ENCODE measurements at regions not wholly inside any gene's neighbourhood (a gene's known extent, or its start where the extent isn't known, plus 50 kb on each side); places are given as distances from the start of the nearest gene placed in this dataset.
"Not testable (repeated sequence)": the region's sequence is repeated elsewhere in the genome, so short reads cannot be mapped to it uniquely, and the experiment has no call there.

GRCh38 chr17:71864755-71865154 is 256.1 kb upstream of the SOX9 start:
- Histone ChIP-seq H3K9ac (ENCODE audit: low read length) (no peak overlapping the region), H3K27ac (ENCODE audit: low read length) (no peak overlapping the region), H3K4me3 (ENCODE audit: low read length) (no peak overlapping the region), H3K27me3 (ENCODE audit: control insufficient read depth, insufficient read depth, low read length) (no peaks in the 10 kb centered on the region), H3K36me3 (ENCODE audit: control insufficient read depth, low read depth, low read length) (no peaks in the 10 kb centered on the region), H3K9me3 (ENCODE audit: control insufficient read depth, low read depth, low read length) (no peaks in the 10 kb centered on the region), H3K4me1 (ENCODE audit: control insufficient read depth, low read depth, low read length) (no peaks in the 10 kb centered on the region)

DNA sequence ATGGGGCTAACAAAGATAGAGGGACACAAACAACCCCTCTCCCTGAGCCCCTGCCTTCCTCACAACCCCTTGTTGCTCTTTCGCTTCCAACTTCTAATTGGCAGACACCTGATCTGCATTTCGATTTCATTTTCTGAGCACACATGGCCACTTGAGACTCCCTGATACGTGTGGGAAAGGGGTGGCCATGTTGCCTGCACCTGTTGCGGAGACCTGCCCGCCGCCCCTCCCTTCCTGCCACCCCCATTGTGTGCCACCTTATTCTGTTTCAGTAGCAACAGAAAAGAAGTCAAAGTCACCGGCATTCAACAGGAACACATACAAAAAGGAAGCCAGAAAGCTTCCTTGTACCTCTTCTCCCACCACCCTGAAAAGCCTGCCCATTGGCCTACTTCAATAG is 254.7 kb upstream of the SOX9 start:
- Histone ChIP-seq H3K4me1 (ENCODE audit: control insufficient read depth, low read depth, low read length) (peaks cover 5% of the 10 kb centered on the region), H3K9ac (ENCODE audit: low read length) (no peak overlapping the region), H3K27ac (ENCODE audit: low read length) (no peak overlapping the region), H3K36me3 (ENCODE audit: control insufficient read depth, low read depth, low read length) (no peaks in the 10 kb centered on the region), H3K4me3 (ENCODE audit: low read length) (no peak overlapping the region), H3K27me3 (ENCODE audit: control insufficient read depth, insufficient read depth, low read length) (no peaks in the 10 kb centered on the region), H3K9me3 (ENCODE audit: control insufficient read depth, low read depth, low read length) (no peaks in the 10 kb centered on the region)

- H3K4me1 ChIP-seq (ENCODE audit: control insufficient read depth, low read depth, low read length), result peaks cover 5% of the 10 kb centered on the region
- no peak overlapping the region for H3K9ac ChIP-seq (ENCODE audit: low read length)
- H3K9me3 ChIP-seq (ENCODE audit: control insufficient read depth, low read depth, low read length), result no peaks in the 10 kb centered on the region
- H3K27ac ChIP-seq (ENCODE audit: low read length), result no peak overlapping the region
- H3K27me3 ChIP-seq (ENCODE audit: control insufficient read depth, insufficient read depth, low read length), result no peaks in the 10 kb centered on the region
- no peaks in the 10 kb centered on the region for H3K36me3 ChIP-seq (ENCODE audit: control insufficient read depth, low read depth, low read length)
- H3K4me3 ChIP-seq (ENCODE audit: low read length), result no peak overlapping the region
These were observed 251.5 kb upstream of the SOX9 start for GRCh38 chr17:71869293-71869692.

DNA sequence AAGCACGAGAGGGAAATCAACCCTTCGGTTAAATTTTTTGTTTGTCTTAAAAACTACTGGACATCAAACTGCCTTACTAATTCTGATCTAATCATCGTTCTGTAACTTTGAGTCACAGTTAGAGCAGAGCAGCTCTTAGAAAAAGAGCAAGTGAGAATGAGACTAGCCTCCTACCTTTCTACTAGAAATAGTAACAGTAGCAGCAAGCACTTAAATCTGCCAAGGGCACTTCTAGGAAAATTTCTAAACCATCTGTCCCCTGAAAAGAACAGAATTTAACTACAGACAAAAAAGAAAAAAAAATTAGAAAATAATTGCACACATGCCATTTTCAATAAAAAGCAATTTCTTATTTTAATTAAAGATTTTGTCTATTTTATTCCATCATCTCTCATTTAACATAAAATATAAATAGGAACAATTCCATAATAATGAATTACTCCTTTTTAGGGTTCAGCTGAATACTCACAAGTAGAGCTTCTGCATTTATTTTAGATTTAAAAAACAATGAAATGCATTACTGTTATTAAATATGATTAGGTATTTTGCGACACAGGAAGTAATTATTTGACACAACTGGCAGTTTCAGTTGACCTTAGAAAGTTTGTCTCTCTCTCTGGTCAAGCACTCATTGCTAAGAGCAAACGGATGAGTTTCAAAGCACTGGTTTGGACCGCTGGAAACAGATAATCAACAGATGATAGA is 250.8 kb upstream of the SOX9 start:
- H3K9ac ChIP-seq (ENCODE audit: low read length), result no peak overlapping the region
- peaks cover 5% of the 10 kb centered on the region for H3K4me1 ChIP-seq (ENCODE audit: control insufficient read depth, low read depth, low read length)
- H3K27ac ChIP-seq (ENCODE audit: low read length), result no peak overlapping the region
- no peaks in the 10 kb centered on the region for H3K9me3 ChIP-seq (ENCODE audit: control insufficient read depth, low read depth, low read length)
- H3K36me3 ChIP-seq (ENCODE audit: control insufficient read depth, low read depth, low read length), result no peaks in the 10 kb centered on the region
- no peak overlapping the region for H3K4me3 ChIP-seq (ENCODE audit: low read length)
- H3K27me3 ChIP-seq (ENCODE audit: control insufficient read depth, insufficient read depth, low read length), result no peaks in the 10 kb centered on the region

DNA sequence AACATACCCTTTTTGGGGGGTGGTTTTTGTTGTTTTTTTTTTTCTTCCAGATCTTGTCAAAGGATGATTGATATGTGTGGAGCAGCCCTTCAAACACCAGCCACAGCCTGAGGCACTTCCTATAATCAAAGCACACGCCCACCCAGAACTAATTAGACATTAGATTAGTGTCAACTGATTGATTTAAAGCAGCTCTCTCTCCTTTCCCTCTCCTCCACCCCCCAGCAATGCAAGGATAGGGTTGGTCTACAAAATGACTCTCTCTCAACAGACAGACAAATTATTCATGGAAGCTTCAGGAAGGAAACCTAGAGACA is 250.3 kb upstream of the SOX9 start:
- peaks cover 5% of the 10 kb centered on the region for H3K4me1 ChIP-seq (ENCODE audit: control insufficient read depth, low read depth, low read length)
- no peak overlapping the region for H3K4me3 ChIP-seq (ENCODE audit: low read length)
- H3K36me3 ChIP-seq (ENCODE audit: control insufficient read depth, low read depth, low read length), result no peaks in the 10 kb centered on the region
- H3K27me3 ChIP-seq (ENCODE audit: control insufficient read depth, insufficient read depth, low read length), result no peaks in the 10 kb centered on the region
- H3K9me3 ChIP-seq (ENCODE audit: control insufficient read depth, low read depth, low read length), result no peaks in the 10 kb centered on the region
- no peak overlapping the region for H3K27ac ChIP-seq (ENCODE audit: low read length)
- H3K9ac ChIP-seq (ENCODE audit: low read length), result no peak overlapping the region

- no peaks in the 10 kb centered on the region for H3K36me3 ChIP-seq (ENCODE audit: control insufficient read depth, low read depth, low read length)
- no peak overlapping the region for H3K9ac ChIP-seq (ENCODE audit: low read length)
- no peak overlapping the region for H3K4me3 ChIP-seq (ENCODE audit: low read length)
- no peaks in the 10 kb centered on the region for H3K9me3 ChIP-seq (ENCODE audit: control insufficient read depth, low read depth, low read length)
- no peaks in the 10 kb centered on the region for H3K27me3 ChIP-seq (ENCODE audit: control insufficient read depth, insufficient read depth, low read length)
- peaks cover 5% of the 10 kb centered on the region for H3K4me1 ChIP-seq (ENCODE audit: control insufficient read depth, low read depth, low read length)
- no peak overlapping the region for H3K27ac ChIP-seq (ENCODE audit: low read length)
These were observed 247.9 kb upstream of the SOX9 start for GRCh38 chr17:71872843-71873485.

DNA sequence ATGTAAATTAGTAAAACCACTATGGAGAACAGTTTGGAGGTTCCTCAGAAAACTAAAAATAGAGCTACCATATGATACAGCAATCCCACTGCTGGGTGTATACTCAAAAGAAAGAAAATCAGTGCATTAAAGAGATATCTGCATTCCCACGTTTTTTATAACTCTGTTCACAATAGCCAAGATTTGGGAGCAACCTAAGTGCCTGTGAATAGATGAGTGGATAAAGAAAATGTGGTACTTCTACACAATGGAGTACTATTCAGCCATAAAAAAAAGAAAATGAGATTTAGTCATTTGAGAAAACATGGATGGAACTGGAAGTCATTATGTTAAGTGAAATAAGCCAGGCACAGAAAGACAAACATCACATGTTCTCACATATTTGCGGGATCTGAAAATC is 246.0 kb upstream of the SOX9 start:
- H3K36me3 ChIP-seq (ENCODE audit: control insufficient read depth, low read depth, low read length); H3K27ac ChIP-seq (ENCODE audit: low read length); H3K4me3 ChIP-seq (ENCODE audit: low read length); H3K27me3 ChIP-seq (ENCODE audit: control insufficient read depth, insufficient read depth, low read length); H3K4me1 ChIP-seq (ENCODE audit: control insufficient read depth, low read depth, low read length); H3K9me3 ChIP-seq (ENCODE audit: control insufficient read depth, low read depth, low read length); H3K9ac ChIP-seq (ENCODE audit: low read length): not testable (repeated sequence)

GRCh38 chr17:71878271-71878670 is 242.5 kb upstream of the SOX9 start:
- no peaks in the 10 kb centered on the region for H3K9me3 ChIP-seq (ENCODE audit: control insufficient read depth, low read depth, low read length)
- no peak overlapping the region for H3K4me3 ChIP-seq (ENCODE audit: low read length)
- no peaks in the 10 kb centered on the region for H3K4me1 ChIP-seq (ENCODE audit: control insufficient read depth, low read depth, low read length)
- H3K36me3 ChIP-seq (ENCODE audit: control insufficient read depth, low read depth, low read length), result no peaks in the 10 kb centered on the region
- H3K9ac ChIP-seq (ENCODE audit: low read length), result no peak overlapping the region
- H3K27me3 ChIP-seq (ENCODE audit: control insufficient read depth, insufficient read depth, low read length), result no peaks in the 10 kb centered on the region
- H3K27ac ChIP-seq (ENCODE audit: low read length), result no peak overlapping the region

GRCh38 chr17:71878998-71879397 is 241.8 kb upstream of the SOX9 start:
- Histone ChIP-seq H3K9me3 (ENCODE audit: control insufficient read depth, low read depth, low read length) (no peaks in the 10 kb centered on the region), H3K9ac (ENCODE audit: low read length) (no peak overlapping the region), H3K4me3 (ENCODE audit: low read length) (no peak overlapping the region), H3K4me1 (ENCODE audit: control insufficient read depth, low read depth, low read length) (no peaks in the 10 kb centered on the region), H3K27ac (ENCODE audit: low read length) (no peak overlapping the region), H3K27me3 (ENCODE audit: control insufficient read depth, insufficient read depth, low read length) (no peaks in the 10 kb centered on the region), H3K36me3 (ENCODE audit: control insufficient read depth, low read depth, low read length) (no peaks in the 10 kb centered on the region)

DNA sequence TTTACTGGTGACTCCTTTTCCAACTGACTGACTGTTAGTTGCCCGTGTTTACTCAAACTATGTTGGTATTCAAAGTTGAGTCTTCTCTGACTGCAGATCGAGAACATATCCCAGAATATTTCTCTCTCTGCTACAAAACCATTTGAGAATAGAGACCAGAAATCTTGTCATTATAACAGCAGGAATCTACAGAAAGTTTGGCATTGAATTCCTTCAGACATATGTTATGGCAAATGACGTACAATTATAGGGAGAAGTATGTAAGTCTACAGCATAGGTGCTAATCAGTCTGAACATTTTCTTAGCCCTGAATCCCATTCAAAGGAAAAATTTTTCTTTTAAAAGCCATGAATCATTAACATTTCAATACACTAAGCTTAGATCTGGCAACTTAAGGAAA is 239.8 kb upstream of the SOX9 start:
- H3K27ac ChIP-seq (ENCODE audit: low read length), result no peak overlapping the region
- no peaks in the 10 kb centered on the region for H3K27me3 ChIP-seq (ENCODE audit: control insufficient read depth, insufficient read depth, low read length)
- no peaks in the 10 kb centered on the region for H3K4me1 ChIP-seq (ENCODE audit: control insufficient read depth, low read depth, low read length)
- no peaks in the 10 kb centered on the region for H3K9me3 ChIP-seq (ENCODE audit: control insufficient read depth, low read depth, low read length)
- H3K36me3 ChIP-seq (ENCODE audit: control insufficient read depth, low read depth, low read length), result no peaks in the 10 kb centered on the region
- no peak overlapping the region for H3K4me3 ChIP-seq (ENCODE audit: low read length)
- H3K9ac ChIP-seq (ENCODE audit: low read length), result no peak overlapping the region

- H3K27ac ChIP-seq (ENCODE audit: low read length), result no peak overlapping the region
- H3K4me1 ChIP-seq (ENCODE audit: control insufficient read depth, low read depth, low read length), result no peaks in the 10 kb centered on the region
- no peaks in the 10 kb centered on the region for H3K9me3 ChIP-seq (ENCODE audit: control insufficient read depth, low read depth, low read length)
- H3K36me3 ChIP-seq (ENCODE audit: control insufficient read depth, low read depth, low read length), result no peaks in the 10 kb centered on the region
- H3K4me3 ChIP-seq (ENCODE audit: low read length), result no peak overlapping the region
- no peaks in the 10 kb centered on the region for H3K27me3 ChIP-seq (ENCODE audit: control insufficient read depth, insufficient read depth, low read length)
- H3K9ac ChIP-seq (ENCODE audit: low read length), result no peak overlapping the region
These were observed 239.2 kb upstream of the SOX9 start for GRCh38 chr17:71881581-71881980.

DNA sequence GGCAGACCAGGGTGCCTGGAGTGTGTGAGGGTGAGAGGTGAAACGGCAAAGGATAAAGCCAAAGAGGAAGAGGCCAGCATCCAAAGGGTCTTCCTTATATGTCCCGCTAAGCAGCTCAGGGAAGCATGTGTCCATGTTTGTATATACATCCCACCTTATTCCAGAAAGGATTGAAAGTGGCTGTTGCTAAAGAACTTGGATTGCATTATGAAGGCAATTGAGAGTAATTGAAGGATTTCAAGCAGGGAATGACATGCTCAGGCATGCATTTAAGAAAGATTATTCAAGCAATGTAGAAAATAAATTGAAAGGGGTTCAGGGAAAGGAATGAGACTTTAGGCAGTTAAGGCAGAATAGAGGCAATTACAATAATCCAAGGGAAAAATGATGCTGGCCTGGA is 237.6 kb upstream of the SOX9 start:
- Histone ChIP-seq H3K4me1 (ENCODE audit: control insufficient read depth, low read depth, low read length) (no peaks in the 10 kb centered on the region), H3K9me3 (ENCODE audit: control insufficient read depth, low read depth, low read length) (no peaks in the 10 kb centered on the region), H3K4me3 (ENCODE audit: low read length) (no peak overlapping the region), H3K36me3 (ENCODE audit: control insufficient read depth, low read depth, low read length) (no peaks in the 10 kb centered on the region), H3K27me3 (ENCODE audit: control insufficient read depth, insufficient read depth, low read length) (no peaks in the 10 kb centered on the region), H3K27ac (ENCODE audit: low read length) (no peak overlapping the region), H3K9ac (ENCODE audit: low read length) (no peak overlapping the region)

All from iPS-18a (cell line).